ENCODE measurements at regions not wholly inside any gene's neighbourhood (a gene's known extent, or its start where the extent isn't known, plus 50 kb on each side); places are given as distances from the start of the nearest gene placed in this dataset.

GRCh38 chr10:71008150-71008549 is 119.8 kb upstream of the PCBD1 start:
- no peaks in the 10 kb centered on the region for H3K9me2 ChIP-seq (replicated peaks; ENCODE audit: low read depth, low read length)
- H3K9ac ChIP-seq (ENCODE audit: low read depth, low read length, poor library complexity, severe bottlenecking): no peak overlapping the region
- no peaks in the 10 kb centered on the region for H3K36me3 ChIP-seq (ENCODE audit: insufficient read depth, low read length)
- H3K4me2 ChIP-seq (ENCODE audit: low read depth, low read length, poor library complexity, severe bottlenecking): no peak overlapping the region
- H3K27me3 ChIP-seq (ENCODE audit: insufficient read depth, low read length, poor library complexity, severe bottlenecking): no peaks in the 10 kb centered on the region
- H3F3A ChIP-seq (ENCODE audit: low read depth): no peaks in the 10 kb centered on the region
- no peaks in the 10 kb centered on the region for H3K79me2 ChIP-seq (ENCODE audit: insufficient read depth, low read length)
- H3K9me3 ChIP-seq (ENCODE audit: insufficient read depth, low read depth, low read length): no peaks in the 10 kb centered on the region
- no peak for TF ChIP-seq CTCF (conservative IDR thresholded peaks at IDR 0.05; ENCODE audit: low read length)
- no peak for TF ChIP-seq EZH2phosphoT487 (IDR thresholded peaks at IDR 0.05; ENCODE audit: borderline replicate concordance)
- no peaks in the 10 kb centered on the region for H4K20me1 ChIP-seq (ENCODE audit: insufficient read depth, low read length, poor library complexity, severe bottlenecking)
- no peak overlapping the region for H2AFZ ChIP-seq (ENCODE audit: low read length)
- no peaks in the 10 kb centered on the region for H3K4me1 ChIP-seq (ENCODE audit: insufficient read depth, low read length, poor library complexity, severe bottlenecking)
- H3K4me3 ChIP-seq (ENCODE audit: low read length, poor library complexity, severe bottlenecking): no peak overlapping the region

GRCh38 chr10:71009126-71009525 is 120.8 kb upstream of the PCBD1 start:
- H4K20me1 ChIP-seq (ENCODE audit: insufficient read depth, low read length, poor library complexity, severe bottlenecking): no peaks in the 10 kb centered on the region
- H3K36me3 ChIP-seq (ENCODE audit: insufficient read depth, low read length): no peaks in the 10 kb centered on the region
- no peaks in the 10 kb centered on the region for H3F3A ChIP-seq (ENCODE audit: low read depth)
- no peak overlapping the region for H3K4me3 ChIP-seq (ENCODE audit: low read length, poor library complexity, severe bottlenecking)
- H3K9me3 ChIP-seq (ENCODE audit: insufficient read depth, low read depth, low read length): no peaks in the 10 kb centered on the region
- TF ChIP-seq CTCF (conservative IDR thresholded peaks at IDR 0.05; ENCODE audit: low read length) (no peak), EZH2phosphoT487 (IDR thresholded peaks at IDR 0.05; ENCODE audit: borderline replicate concordance) (no peak)
- H2AFZ ChIP-seq (ENCODE audit: low read length): no peak overlapping the region
- no peak overlapping the region for H3K9ac ChIP-seq (ENCODE audit: low read depth, low read length, poor library complexity, severe bottlenecking)
- H3K9me2 ChIP-seq (replicated peaks; ENCODE audit: low read depth, low read length): no peaks in the 10 kb centered on the region
- no peak overlapping the region for H3K4me2 ChIP-seq (ENCODE audit: low read depth, low read length, poor library complexity, severe bottlenecking)
- H3K79me2 ChIP-seq (ENCODE audit: insufficient read depth, low read length): no peaks in the 10 kb centered on the region
- H3K27me3 ChIP-seq (ENCODE audit: insufficient read depth, low read length, poor library complexity, severe bottlenecking): no peaks in the 10 kb centered on the region
- H3K4me1 ChIP-seq (ENCODE audit: insufficient read depth, low read length, poor library complexity, severe bottlenecking): no peaks in the 10 kb centered on the region

DNA sequence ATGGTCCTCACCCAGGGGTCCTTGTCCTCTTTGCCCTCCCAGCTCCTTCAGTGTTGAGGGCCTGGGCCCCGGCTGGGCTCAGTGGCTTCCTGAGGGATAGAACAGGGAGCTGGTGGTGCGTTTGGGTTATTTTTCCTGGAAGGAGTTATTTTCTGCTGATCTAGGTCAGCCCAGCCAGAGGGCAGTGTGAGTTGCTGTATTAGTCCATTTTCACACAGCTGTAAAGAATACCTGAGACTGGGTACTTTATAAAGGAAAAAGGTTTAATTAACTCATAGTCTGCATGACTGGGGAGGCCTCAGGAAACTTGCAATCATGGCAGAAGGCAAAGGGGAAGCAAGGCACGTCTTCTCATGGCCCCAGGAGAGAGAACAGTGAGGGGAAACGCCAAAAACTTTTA is 122.4 kb upstream of the PCBD1 start:
- H3K36me3 ChIP-seq (ENCODE audit: insufficient read depth, low read length): no peaks in the 10 kb centered on the region
- no peaks in the 10 kb centered on the region for H3K9me2 ChIP-seq (replicated peaks; ENCODE audit: low read depth, low read length)
- H3F3A ChIP-seq (ENCODE audit: low read depth): no peaks in the 10 kb centered on the region
- peaks cover 6% of the 10 kb centered on the region for H3K4me1 ChIP-seq (ENCODE audit: insufficient read depth, low read length, poor library complexity, severe bottlenecking)
- no peaks in the 10 kb centered on the region for H4K20me1 ChIP-seq (ENCODE audit: insufficient read depth, low read length, poor library complexity, severe bottlenecking)
- H2AFZ ChIP-seq (ENCODE audit: low read length): no peak overlapping the region
- H3K9ac ChIP-seq (ENCODE audit: low read depth, low read length, poor library complexity, severe bottlenecking): no peak overlapping the region
- no peak for TF ChIP-seq EZH2phosphoT487 (IDR thresholded peaks at IDR 0.05; ENCODE audit: borderline replicate concordance)
- no peak for TF ChIP-seq CTCF (conservative IDR thresholded peaks at IDR 0.05; ENCODE audit: low read length)
- H3K4me3 ChIP-seq (ENCODE audit: low read length, poor library complexity, severe bottlenecking): no peak overlapping the region
- no peaks in the 10 kb centered on the region for H3K27me3 ChIP-seq (ENCODE audit: insufficient read depth, low read length, poor library complexity, severe bottlenecking)
- no peak overlapping the region for H3K4me2 ChIP-seq (ENCODE audit: low read depth, low read length, poor library complexity, severe bottlenecking)
- H3K79me2 ChIP-seq (ENCODE audit: insufficient read depth, low read length): no peaks in the 10 kb centered on the region
- no peaks in the 10 kb centered on the region for H3K9me3 ChIP-seq (ENCODE audit: insufficient read depth, low read depth, low read length)

All from Loucy (cell line).